GM12878 (cell line): ENCODE measurements at regions not wholly inside any gene's neighbourhood (a gene's known extent, or its start where the extent isn't known, plus 50 kb on each side); places are given as distances from the start of the nearest gene placed in this dataset.

Experiments used
- ATAC-seq: fragments of 200-7000 bp; cut with Tn5 transposase; 3 replicates; pipeline ENCODE4 v1.9.1; 2020; ENCODE audit warnings: mild to moderate bottlenecking, moderate library complexity
- BruUV-seq: library from RNA; stranded (reverse); fragments of 400-500 nt; replicated peaks from 2 replicates; lab custom pipeline; 2021; lab: Mats Ljungman, UMichigan
- CTCF ChIA-PET: fragments of 300-600 bp; sonication (Branson Sonifier 250); formaldehyde crosslinking; extraction: SDS; loops from one replicate; lab custom pipeline; 2021; ENCODE audit warnings: inconsistent platforms; lab: Yijun Ruan, JAX
- POLR2A ChIA-PET: fragments of 350-600 bp; formaldehyde crosslinking; extraction: SDS; loops from one replicate; lab custom pipeline; 2021; ENCODE audit warnings: inconsistent platforms; lab: Charles Lee
- RAD21 ChIA-PET: fragments of 300-600 bp; sonication (Branson Sonifier 250); formaldehyde crosslinking; loops from one replicate; lab custom pipeline; 2023; ENCODE audit warnings: antibody characterized with exemption; ENCODE audit not compliant: unreplicated experiment; lab: Charles Lee
- SMC1A ChIA-PET: fragments of 300-600 bp; sonication (Branson Sonifier 250); formaldehyde crosslinking; loops from one replicate; lab custom pipeline; 2023; ENCODE audit not compliant: unreplicated experiment, uncharacterized antibody; lab: Charles Lee
- DNase-seq: peaks from one replicate; pipeline ENCODE4 v3.0.0-alpha.2; 2011; ENCODE audit warnings: low read depth, low spot score
- FAIRE-seq: peaks from 3 replicates; lab custom pipeline; 2011; peaks lifted over from hg19 to GRCh38; lab: Jason Lieb, UNC
- H2AFZ ChIP-seq: 2 replicates; pipeline ENCODE4 v1.6.0; 2011; ENCODE audit warnings: low read depth, low read length, control low read depth; ENCODE audit not compliant: control insufficient read depth
- H3K27ac ChIP-seq: 2 replicates; pipeline ENCODE4 v1.5.1; 2011; ENCODE audit warnings: control low read depth; ENCODE audit not compliant: control insufficient read depth, insufficient read depth
- H3K27me3 ChIP-seq, 2 experiments: replicated peaks in 1 of 2; 2 replicates each; pipeline versions ENCODE4 v1.6.0 to v1.6.1; 2011; ENCODE audit warnings: low read length in 1 of 2; ENCODE audit not compliant: control insufficient read depth in 2 of 2, insufficient read depth in 2 of 2
- H3K36me3 ChIP-seq, 2 experiments: 2 replicates each; pipeline ENCODE4 v1.5.1; 2011; ENCODE audit warnings: low read length in 1 of 2; ENCODE audit not compliant: control insufficient read depth in 2 of 2, insufficient read depth in 2 of 2
- H3K4me1 ChIP-seq: 2 replicates; pipeline ENCODE4 v1.6.1; 2011; ENCODE audit warnings: mild to moderate bottlenecking, low read length, moderate library complexity, mixed read lengths; ENCODE audit not compliant: control insufficient read depth, insufficient read depth
- H3K4me2 ChIP-seq: 2 replicates; pipeline ENCODE4 v1.6.0; 2011; ENCODE audit warnings: control low read depth; ENCODE audit not compliant: control insufficient read depth, insufficient read depth
- H3K4me3 ChIP-seq: fragments of 200-600 bp; sonication (generic); 2 replicates; pipeline ENCODE4 v1.5.1; 2016
- H3K79me2 ChIP-seq: 2 replicates; pipeline ENCODE4 v1.6.0; 2011; ENCODE audit warnings: low read length; ENCODE audit not compliant: control insufficient read depth, insufficient read depth
- H3K9ac ChIP-seq: 2 replicates; pipeline ENCODE4 v1.8.0; 2011; ENCODE audit warnings: low read length, control low read depth, mixed read lengths; ENCODE audit not compliant: control insufficient read depth, insufficient read depth
- H3K9me3 ChIP-seq: replicated peaks from 3 replicates; pipeline ENCODE4 v1.5.1; 2011; ENCODE audit warnings: mild to moderate bottlenecking, low read length; ENCODE audit not compliant: control insufficient read depth, insufficient read depth
- H4K20me1 ChIP-seq: 2 replicates; pipeline ENCODE4 v1.6.0; 2011; ENCODE audit not compliant: control insufficient read depth, insufficient read depth
- BCL11A ChIP-seq: IDR thresholded peaks from 2 replicates; pipeline ENCODE4 v1.6.1; 2011; ENCODE audit warnings: low read depth, low read length
- CBX3 ChIP-seq: fragments of 200-600 bp; sonication (generic); IDR thresholded peaks from 2 replicates; pipeline ENCODE4 v1.6.1; 2016; ENCODE audit warnings: low read depth, borderline replicate concordance
- CHD2 ChIP-seq: IDR thresholded peaks from 2 replicates; pipeline ENCODE4 v1.6.1; 2011; ENCODE audit warnings: low read depth, low read length, improper control_type of control experiment, borderline replicate concordance
- EED ChIP-seq: sonication (generic); IDR thresholded peaks from 2 replicates; pipeline ENCODE4 v1.6.1; 2016; ENCODE audit warnings: antibody characterized with exemption, low read depth
- EP300 ChIP-seq, 2 experiments: fragments of 150-350 bp in 1 of 2; IDR thresholded peaks; 2 replicates each; pipeline ENCODE4 v1.6.1; 2011 to 2012; ENCODE audit warnings: low read depth in 2 of 2, low read length in 2 of 2, borderline replicate concordance in 1 of 2, improper control_type of control experiment in 1 of 2, inconsistent platforms in 1 of 2; ENCODE audit not compliant: control insufficient read depth in 1 of 2
- NRF1 ChIP-seq: conservative IDR thresholded peaks from 2 replicates; pipeline ENCODE4 v1.6.1; 2011; ENCODE audit warnings: mild to moderate bottlenecking, low read depth, low read length, improper control_type of control experiment
- PBX3 ChIP-seq: IDR thresholded peaks from 2 replicates; pipeline ENCODE4 v1.6.1; 2011; ENCODE audit warnings: mild to moderate bottlenecking, low read depth, low read length, moderate library complexity; ENCODE audit not compliant: insufficient replicate concordance
- SMARCA5 ChIP-seq: fragments of 450-650 bp; IDR thresholded peaks from 2 replicates; pipeline ENCODE4 v1.6.1; 2017; ENCODE audit warnings: mild to moderate bottlenecking
- SUPT20H ChIP-seq: IDR thresholded peaks from 2 replicates; pipeline ENCODE4 v1.6.1; 2011; ENCODE audit warnings: low read depth, mild to moderate bottlenecking, low read length, moderate library complexity, borderline replicate concordance; ENCODE audit not compliant: control insufficient read depth
- WGBS: methylation state at CpG from one replicate; pipeline ENCODE4 v1.1.6; 2016; ENCODE audit warnings: low lambda C conversion rate; ENCODE audit not compliant: insufficient replicate concordance, insufficient coverage; ENCODE audit errors: missing lambda C conversion rate; 5-methylcytosine and 5-hydroxymethylcytosine counted together
- in situ Hi-C: fragments of 300-500 bp; cut with MboI; formaldehyde crosslinking; loops from 9 replicates; pipeline ENCODE4 v1.14.3; 2018; ENCODE audit warnings: mixed read lengths
- intact Hi-C: fragments of 100-400 bp; cut with micrococcal nuclease; formaldehyde crosslinking; loops from one replicate; pipeline ENCODE4 v1.14.2; 2022; ENCODE audit not compliant: unreplicated experiment
- TF ChIP-seq, protein P1 (sequence below): fragments of 450-650 bp; IDR thresholded peaks from 2 replicates; pipeline ENCODE4 v1.6.1; 2017; ENCODE audit warnings: borderline replicate concordance
- TF ChIP-seq, protein P2 (sequence below): IDR thresholded peaks from 2 replicates; pipeline ENCODE4 v1.6.1; 2012; ENCODE audit warnings: low read length, inconsistent platforms

DNA sequence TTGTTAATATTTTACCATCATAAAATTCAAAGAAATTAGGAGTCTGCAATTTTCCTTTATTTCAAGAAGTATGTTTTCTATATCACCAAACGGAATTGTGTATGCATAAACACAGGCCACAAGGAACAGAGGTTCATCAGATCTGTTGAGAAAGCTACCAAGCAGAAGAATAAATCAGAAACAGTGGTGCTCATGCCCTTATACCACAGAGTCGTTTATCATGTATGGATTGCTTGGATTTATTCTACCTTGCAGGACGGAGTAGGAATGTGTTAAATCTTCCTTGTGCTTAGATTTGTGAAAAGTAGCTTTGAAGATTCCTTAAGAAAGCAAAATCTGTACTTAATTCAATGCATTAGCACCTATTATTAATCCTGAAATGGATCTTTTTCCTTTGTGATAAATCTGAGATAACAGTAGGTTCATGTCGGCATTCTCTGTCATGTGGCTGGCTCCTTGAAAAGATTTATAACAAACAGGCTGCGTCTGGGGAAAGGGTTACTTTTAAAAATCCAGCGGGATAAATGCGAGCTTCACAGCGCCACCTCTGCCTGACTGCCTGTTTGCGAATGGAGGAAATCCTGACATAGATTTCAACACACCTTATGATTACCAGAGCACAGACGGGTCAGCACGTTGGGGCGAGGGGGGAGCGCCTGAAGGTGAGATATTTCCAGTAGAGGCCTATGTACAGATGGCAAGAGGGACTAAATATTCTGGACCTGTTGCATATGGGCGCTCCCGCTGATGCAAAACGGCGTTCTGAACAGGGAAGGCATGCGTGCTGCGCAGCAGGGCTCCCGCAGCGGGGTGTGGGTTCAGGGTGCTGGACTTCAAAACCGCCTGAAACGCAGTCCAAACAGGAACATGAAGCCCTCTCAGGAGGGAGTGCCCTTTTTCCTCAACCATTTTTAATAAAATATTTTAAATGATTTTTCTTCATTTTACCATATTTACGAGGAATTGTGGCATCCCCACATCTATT, 445.5 kb upstream of the SGCG start:
- in situ Hi-C loops (no loop called here), intact Hi-C loops (no loop called here)
- Histone ChIP-seq H3K36me3 (no peaks in the 10 kb centered on the region), H3K4me2 (no peak overlapping the region), H3K79me2 (no peaks in the 10 kb centered on the region), H3K4me3 (no peak overlapping the region), H3K9ac (no peak overlapping the region), H3K9me3 (no peaks in the 10 kb centered on the region), H4K20me1 (no peaks in the 10 kb centered on the region), H3K27me3 (no peaks in the 10 kb centered on the region), H3K4me1 (no peaks in the 10 kb centered on the region), H3K27ac (no peak overlapping the region), H2AFZ (no peak overlapping the region)
- WGBS, result 57% methylated on average over 24 of the region's 24 CpGs
- no peak for FAIRE-seq
- no peak for DNase-seq
- SMC1A ChIA-PET, result interaction anchor here (1.0 kb wide), 1 partner anchor 15 kb away, joined by 4 read pairs; no protein-coding TSS in a partner anchor
- no TSS peak for BruUV-seq
- POLR2A ChIA-PET, result interaction anchor here (0.6 kb wide), 1 partner anchor 21 kb away, joined by 4 read pairs; no protein-coding TSS in a partner anchor
- no peak for ATAC-seq
- CTCF ChIA-PET, result interaction anchor here (2.1 kb wide), 1 partner anchor 11 kb away, joined by 4 read pairs; no protein-coding TSS in a partner anchor
- TF ChIP-seq, protein P1, sequence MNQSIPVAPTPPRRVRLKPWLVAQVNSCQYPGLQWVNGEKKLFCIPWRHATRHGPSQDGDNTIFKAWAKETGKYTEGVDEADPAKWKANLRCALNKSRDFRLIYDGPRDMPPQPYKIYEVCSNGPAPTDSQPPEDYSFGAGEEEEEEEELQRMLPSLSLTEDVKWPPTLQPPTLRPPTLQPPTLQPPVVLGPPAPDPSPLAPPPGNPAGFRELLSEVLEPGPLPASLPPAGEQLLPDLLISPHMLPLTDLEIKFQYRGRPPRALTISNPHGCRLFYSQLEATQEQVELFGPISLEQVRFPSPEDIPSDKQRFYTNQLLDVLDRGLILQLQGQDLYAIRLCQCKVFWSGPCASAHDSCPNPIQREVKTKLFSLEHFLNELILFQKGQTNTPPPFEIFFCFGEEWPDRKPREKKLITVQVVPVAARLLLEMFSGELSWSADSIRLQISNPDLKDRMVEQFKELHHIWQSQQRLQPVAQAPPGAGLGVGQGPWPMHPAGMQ, result no peak
- no peak for TF ChIP-seq BCL11A
- TF ChIP-seq SMARCA5, result no peak
- TF ChIP-seq PBX3, result no peak
- no peak for TF ChIP-seq SUPT20H
- no peak for TF ChIP-seq EED
- TF ChIP-seq, protein P2, sequence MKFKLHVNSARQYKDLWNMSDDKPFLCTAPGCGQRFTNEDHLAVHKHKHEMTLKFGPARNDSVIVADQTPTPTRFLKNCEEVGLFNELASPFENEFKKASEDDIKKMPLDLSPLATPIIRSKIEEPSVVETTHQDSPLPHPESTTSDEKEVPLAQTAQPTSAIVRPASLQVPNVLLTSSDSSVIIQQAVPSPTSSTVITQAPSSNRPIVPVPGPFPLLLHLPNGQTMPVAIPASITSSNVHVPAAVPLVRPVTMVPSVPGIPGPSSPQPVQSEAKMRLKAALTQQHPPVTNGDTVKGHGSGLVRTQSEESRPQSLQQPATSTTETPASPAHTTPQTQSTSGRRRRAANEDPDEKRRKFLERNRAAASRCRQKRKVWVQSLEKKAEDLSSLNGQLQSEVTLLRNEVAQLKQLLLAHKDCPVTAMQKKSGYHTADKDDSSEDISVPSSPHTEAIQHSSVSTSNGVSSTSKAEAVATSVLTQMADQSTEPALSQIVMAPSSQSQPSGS, result no peak
- TF ChIP-seq EP300 (IDR thresholded peaks at IDR 0.05; ENCODE audit: borderline replicate concordance in 1 of 2, control insufficient read depth in 1 of 2, low read depth in 2 of 2, low read length in 2 of 2), result no peak
- TF ChIP-seq CBX3, result no peak
- TF ChIP-seq NRF1, result no peak
- TF ChIP-seq CHD2, result no peak
- RAD21 ChIA-PET, result interaction anchor here (1.1 kb wide), 1 partner anchor 22 kb away, joined by 5 read pairs; no protein-coding TSS in a partner anchor
